ENCODE measurements at regions not wholly inside any gene's neighbourhood (a gene's known extent, or its start where the extent isn't known, plus 50 kb on each side); places are given as distances from the start of the nearest gene placed in this dataset.

DNA sequence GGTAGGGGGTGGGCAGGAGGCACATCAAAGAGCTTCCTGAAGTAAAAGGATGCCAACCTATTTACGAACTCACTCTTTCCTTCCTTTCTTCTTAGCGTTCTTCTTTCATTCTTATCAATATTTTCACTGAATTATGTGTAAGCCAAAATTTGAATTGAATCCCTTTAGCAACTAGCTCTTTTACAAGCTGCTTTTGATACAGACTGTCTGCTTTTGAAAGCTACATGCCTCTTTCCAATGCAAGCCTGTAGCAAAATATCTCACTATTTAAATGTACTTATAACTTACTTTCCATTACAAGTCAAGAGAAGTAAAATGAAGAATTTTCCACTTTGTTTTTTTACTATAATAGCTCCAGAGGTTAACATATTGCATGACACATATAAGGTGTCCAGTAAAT, 186.6 kb downstream of the NXPE2 start:
- TF ChIP-seq, protein P1, sequence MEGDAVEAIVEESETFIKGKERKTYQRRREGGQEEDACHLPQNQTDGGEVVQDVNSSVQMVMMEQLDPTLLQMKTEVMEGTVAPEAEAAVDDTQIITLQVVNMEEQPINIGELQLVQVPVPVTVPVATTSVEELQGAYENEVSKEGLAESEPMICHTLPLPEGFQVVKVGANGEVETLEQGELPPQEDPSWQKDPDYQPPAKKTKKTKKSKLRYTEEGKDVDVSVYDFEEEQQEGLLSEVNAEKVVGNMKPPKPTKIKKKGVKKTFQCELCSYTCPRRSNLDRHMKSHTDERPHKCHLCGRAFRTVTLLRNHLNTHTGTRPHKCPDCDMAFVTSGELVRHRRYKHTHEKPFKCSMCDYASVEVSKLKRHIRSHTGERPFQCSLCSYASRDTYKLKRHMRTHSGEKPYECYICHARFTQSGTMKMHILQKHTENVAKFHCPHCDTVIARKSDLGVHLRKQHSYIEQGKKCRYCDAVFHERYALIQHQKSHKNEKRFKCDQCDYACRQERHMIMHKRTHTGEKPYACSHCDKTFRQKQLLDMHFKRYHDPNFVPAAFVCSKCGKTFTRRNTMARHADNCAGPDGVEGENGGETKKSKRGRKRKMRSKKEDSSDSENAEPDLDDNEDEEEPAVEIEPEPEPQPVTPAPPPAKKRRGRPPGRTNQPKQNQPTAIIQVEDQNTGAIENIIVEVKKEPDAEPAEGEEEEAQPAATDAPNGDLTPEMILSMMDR (IDR thresholded peaks at IDR 0.05), result no peak
- TF ChIP-seq POLR2AphosphoS5 (IDR thresholded peaks at IDR 0.05; ENCODE audit: low read depth, low read length), result no peak
- TF ChIP-seq, protein P2, sequence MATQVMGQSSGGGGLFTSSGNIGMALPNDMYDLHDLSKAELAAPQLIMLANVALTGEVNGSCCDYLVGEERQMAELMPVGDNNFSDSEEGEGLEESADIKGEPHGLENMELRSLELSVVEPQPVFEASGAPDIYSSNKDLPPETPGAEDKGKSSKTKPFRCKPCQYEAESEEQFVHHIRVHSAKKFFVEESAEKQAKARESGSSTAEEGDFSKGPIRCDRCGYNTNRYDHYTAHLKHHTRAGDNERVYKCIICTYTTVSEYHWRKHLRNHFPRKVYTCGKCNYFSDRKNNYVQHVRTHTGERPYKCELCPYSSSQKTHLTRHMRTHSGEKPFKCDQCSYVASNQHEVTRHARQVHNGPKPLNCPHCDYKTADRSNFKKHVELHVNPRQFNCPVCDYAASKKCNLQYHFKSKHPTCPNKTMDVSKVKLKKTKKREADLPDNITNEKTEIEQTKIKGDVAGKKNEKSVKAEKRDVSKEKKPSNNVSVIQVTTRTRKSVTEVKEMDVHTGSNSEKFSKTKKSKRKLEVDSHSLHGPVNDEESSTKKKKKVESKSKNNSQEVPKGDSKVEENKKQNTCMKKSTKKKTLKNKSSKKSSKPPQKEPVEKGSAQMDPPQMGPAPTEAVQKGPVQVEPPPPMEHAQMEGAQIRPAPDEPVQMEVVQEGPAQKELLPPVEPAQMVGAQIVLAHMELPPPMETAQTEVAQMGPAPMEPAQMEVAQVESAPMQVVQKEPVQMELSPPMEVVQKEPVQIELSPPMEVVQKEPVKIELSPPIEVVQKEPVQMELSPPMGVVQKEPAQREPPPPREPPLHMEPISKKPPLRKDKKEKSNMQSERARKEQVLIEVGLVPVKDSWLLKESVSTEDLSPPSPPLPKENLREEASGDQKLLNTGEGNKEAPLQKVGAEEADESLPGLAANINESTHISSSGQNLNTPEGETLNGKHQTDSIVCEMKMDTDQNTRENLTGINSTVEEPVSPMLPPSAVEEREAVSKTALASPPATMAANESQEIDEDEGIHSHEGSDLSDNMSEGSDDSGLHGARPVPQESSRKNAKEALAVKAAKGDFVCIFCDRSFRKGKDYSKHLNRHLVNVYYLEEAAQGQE (IDR thresholded peaks at IDR 0.05; ENCODE audit: insufficient read depth in 1 of 2, low read depth in 2 of 2, low read length in 1 of 2), result no peak
- no peak for TF ChIP-seq TCF7L2 (IDR thresholded peaks at IDR 0.05; ENCODE audit: low read depth, low read length)

All from Panc1 (cell line).